Mesodermal cell (in vitro differentiated cells): ENCODE measurements at regions not wholly inside any gene's neighbourhood (a gene's known extent, or its start where the extent isn't known, plus 50 kb on each side); places are given as distances from the start of the nearest gene placed in this dataset.

ENCODE experiments used
- H3K27ac ChIP-seq: 2 replicates; pipeline ENCODE4 v1.7.0; 2013; ENCODE audit warnings: mild to moderate bottlenecking, low read depth, low read length, moderate library complexity; ENCODE audit not compliant: severe bottlenecking
- H3K36me3 ChIP-seq: 2 replicates; pipeline ENCODE4 v1.7.1; 2013; ENCODE audit warnings: mild to moderate bottlenecking, low read length, moderate library complexity; ENCODE audit not compliant: control insufficient read depth, insufficient read depth
- H3K4me1 ChIP-seq: one replicate; pipeline ENCODE4 v1.7.1; 2013; ENCODE audit warnings: mild to moderate bottlenecking, low read length; ENCODE audit not compliant: insufficient read depth, control insufficient read depth, poor library complexity, severe bottlenecking
- H3K4me3 ChIP-seq: 2 replicates; pipeline ENCODE4 v1.7.0; 2013; ENCODE audit warnings: low read length, control low read depth, mild to moderate bottlenecking; ENCODE audit not compliant: insufficient read depth, poor library complexity, severe bottlenecking; ENCODE audit errors: extremely low read depth
- H3K9me3 ChIP-seq: 2 replicates; pipeline ENCODE4 v1.7.1; 2013; ENCODE audit warnings: mild to moderate bottlenecking, low read length, moderate library complexity; ENCODE audit not compliant: control insufficient read depth
- WGBS, 2 experiments: methylation state at CpG; one replicate each; pipeline ENCODE4 v1.1.5; 2013; ENCODE audit warnings: missing lambda C conversion rate in 2 of 2; ENCODE audit not compliant: insufficient coverage in 2 of 2; 5-methylcytosine and 5-hydroxymethylcytosine counted together

DNA sequence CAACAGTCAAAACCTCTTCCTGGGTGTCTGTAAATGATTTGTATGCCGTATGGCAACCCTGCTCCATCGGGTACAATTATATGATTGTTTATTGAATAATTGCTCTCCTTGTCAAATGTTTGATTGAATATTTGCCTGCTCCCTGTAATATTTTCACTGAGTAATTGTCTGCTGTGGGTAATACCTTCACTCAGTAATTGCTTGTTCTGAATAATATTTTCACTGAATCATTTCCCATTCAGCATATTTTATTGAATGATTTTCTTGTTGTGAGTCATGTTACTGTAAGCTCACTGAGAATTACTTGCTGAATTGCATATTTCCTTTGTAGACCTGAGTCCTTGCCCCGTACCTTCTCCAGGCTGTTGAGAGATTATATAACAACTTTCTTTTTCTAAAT is 535.2 kb downstream of the METTL4 start:
- Histone ChIP-seq H3K9me3 (peaks cover 3% of the 10 kb centered on the region), H3K4me3 (no peak overlapping the region), H3K4me1 (no peaks in the 10 kb centered on the region), H3K36me3 (no peaks in the 10 kb centered on the region), H3K27ac (no peak overlapping the region)
- WGBS, 2 experiments = 100% methylated on average over 2 of the region's 3 CpGs; no CpG with 5 or more reads in 1 of the 2 experiments

DNA sequence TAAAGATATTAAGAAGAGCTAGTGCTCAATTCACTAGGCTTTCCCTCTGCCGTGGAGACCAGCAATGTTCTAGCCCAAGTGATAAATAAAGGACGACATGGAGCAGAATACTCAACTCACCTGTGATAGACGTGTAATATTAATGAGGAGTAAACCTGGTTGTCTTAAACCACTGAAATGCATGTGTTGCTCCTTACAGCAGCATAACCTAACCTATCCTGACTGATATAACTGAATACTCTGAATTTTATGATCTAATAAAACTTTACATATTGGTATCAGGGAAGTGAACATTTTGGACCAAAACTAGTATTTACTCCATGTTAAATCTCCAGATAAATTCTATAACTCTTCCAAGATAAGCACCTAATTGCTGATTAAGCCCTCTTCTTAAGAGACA is 531.0 kb downstream of the METTL4 start:
- Histone ChIP-seq H3K9me3 (peaks cover 3% of the 10 kb centered on the region), H3K4me3 (no peak overlapping the region), H3K4me1 (no peaks in the 10 kb centered on the region), H3K36me3 (no peaks in the 10 kb centered on the region), H3K27ac (no peak overlapping the region)
- no CpG with 5 or more reads among the region's 3 CpGs for WGBS, 2 experiments

DNA sequence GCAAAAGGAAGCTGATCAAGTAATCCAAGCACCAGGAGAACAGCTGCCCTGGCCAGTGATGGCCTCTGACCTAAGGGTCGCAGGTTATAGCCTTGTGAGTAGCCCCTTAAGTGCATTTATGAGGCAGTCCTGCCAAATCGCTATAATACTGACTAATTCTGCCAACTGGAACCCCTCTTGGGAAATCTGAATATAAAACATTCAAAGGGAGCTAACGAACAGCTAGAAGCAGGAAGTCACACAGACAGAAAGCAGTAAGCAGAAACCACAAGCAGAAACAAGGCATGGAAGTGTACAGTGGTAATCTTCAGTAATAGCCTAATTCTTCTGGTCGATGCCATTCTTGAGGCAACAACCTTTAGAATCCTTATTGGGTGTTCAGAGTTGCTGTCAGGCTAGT is 521.3 kb downstream of the METTL4 start:
- Histone ChIP-seq H3K9me3 (no peaks in the 10 kb centered on the region), H3K4me1 (no peaks in the 10 kb centered on the region)
- 79 to 81% methylated on average over 3 to 4 of the region's 4 CpGs for WGBS, 2 experiments

DNA sequence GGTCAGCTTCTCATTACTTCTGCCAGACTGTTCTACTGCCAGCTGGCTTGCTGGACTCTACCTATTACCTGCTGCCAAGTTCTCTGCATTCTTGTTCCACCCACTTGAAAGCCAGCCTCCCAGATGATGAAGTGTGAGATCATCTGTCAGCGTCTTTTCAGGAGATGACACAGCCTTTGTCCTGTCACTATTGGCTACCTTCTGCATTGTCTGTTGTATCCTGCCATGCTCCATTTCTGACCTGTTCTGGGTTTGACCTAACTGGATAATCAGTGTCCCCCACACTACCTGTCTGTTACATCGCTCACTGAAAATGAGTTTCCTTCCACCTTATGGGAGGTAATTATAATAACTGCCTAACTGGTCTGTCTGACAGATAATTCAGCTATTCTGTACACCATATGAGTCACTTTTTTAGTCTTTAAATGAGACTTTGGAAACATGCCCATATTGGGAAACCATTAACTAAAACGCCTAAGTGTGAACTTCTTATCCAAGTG is 520.6 kb downstream of the METTL4 start:
- Histone ChIP-seq H3K4me3 (no peak overlapping the region), H3K9me3 (no peaks in the 10 kb centered on the region), H3K36me3 (no peaks in the 10 kb centered on the region), H3K27ac (no peak overlapping the region), H3K4me1 (no peaks in the 10 kb centered on the region)
- WGBS, 2 experiments = 92 to 100% methylated on average over 2 of the region's 3 CpGs

More for the DNA sequence above, 521.3 kb downstream of the METTL4 start:
- H3K36me3 ChIP-seq = no peaks in the 10 kb centered on the region
- H3K4me3 ChIP-seq = no peak overlapping the region
- no peak overlapping the region for H3K27ac ChIP-seq

DNA sequence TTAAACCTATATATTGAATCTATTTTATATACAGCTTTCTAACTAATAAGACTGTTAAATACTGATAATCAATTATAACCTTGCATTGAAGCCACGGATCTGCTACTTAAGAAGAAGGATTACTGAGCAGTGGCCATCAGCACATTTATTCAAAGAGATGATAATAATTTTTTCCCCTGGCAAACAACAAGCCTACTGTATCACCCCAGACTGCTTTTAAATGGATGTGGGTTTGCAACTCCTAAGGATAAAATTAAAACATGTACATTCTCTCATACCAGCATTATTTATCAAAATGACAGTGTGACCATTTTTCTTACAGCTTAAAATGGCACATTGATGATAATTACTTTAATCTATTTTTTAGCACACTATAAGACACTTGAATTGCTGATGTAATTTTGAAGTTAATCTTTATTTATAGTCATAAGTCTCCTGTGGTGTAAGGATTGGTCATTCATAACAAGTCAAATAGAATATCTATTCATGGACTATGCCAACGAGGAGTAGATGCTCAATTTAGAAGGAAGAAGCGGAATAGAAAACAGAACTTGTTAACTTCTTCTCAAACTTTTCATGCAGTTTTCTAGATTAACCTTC is 517.7 kb downstream of the METTL4 start:
- H3K36me3 ChIP-seq = no peaks in the 10 kb centered on the region
- H3K4me3 ChIP-seq = no peak overlapping the region
- no peak overlapping the region for H3K27ac ChIP-seq
- H3K9me3 ChIP-seq = no peaks in the 10 kb centered on the region
- 92% methylated on average over 2 of the region's 3 CpGs; no CpG with 5 or more reads in 1 of the 2 experiments for WGBS, 2 experiments
- no peaks in the 10 kb centered on the region for H3K4me1 ChIP-seq

DNA sequence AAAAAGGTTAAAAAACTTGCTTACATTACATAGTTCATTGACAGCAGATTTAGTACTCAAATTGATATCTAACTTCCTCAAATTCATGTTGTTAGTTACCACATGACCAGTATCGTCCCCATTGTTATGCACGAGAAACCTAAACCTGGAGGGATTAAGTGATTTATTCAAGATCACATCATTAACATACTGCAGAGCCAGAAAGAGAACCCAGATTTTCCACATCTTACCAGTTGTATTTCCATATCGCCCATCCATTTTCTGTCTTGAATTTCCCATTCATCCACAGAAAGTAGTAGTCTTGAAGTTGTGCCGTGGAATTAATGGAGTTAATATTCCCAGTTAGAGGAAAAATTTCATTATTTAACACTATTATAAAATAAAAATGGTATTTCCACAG is 512.0 kb downstream of the METTL4 start:
- Histone ChIP-seq H3K4me1 (no peaks in the 10 kb centered on the region), H3K9me3 (no peaks in the 10 kb centered on the region), H3K27ac (no peak overlapping the region), H3K4me3 (no peak overlapping the region), H3K36me3 (no peaks in the 10 kb centered on the region)
- WGBS, 2 experiments = 80 to 100% methylated on average over 1 of the region's 4 CpGs

DNA sequence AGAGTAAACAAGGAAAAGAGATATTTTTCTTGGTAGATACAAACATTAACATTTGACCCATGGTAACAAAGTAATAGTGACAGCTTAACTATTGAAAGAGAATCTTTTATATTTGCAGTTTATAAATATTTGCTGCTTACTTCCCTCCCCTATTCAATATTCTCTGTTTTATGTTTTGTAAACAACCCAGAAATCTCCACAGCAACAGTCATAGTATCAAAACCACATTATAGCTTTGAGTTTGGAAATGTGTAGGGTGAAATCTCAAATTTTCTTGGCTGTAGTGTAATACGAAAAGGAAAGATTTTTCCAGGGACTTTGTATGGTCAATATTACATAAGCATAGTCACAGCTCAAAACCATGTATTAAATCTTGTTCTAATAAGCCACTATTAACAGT is 511.2 kb downstream of the METTL4 start:
- no CpG with 5 or more reads among the region's 1 CpG for WGBS, 2 experiments
- Histone ChIP-seq H3K27ac (no peak overlapping the region), H3K4me3 (no peak overlapping the region), H3K4me1 (no peaks in the 10 kb centered on the region), H3K9me3 (no peaks in the 10 kb centered on the region), H3K36me3 (no peaks in the 10 kb centered on the region)

DNA sequence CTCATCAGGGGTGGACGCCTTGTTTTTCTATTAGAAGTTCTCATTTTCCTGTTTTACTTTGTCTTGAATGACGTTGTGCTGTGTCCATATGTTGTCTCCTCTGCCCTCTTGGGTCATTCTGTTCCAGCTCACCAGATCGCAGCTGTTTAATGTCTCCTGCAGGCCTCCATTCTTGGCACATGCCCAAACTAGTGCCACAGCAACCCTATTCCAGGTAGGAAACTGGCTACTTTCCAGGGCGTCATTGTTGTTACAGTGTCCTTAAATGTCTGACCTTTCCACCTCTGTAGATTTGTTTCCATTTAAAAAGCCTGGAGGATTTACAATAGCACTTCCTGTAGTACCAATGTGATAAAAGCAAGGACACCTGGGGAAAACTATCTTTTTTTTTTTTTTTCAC is 500.7 kb downstream of the METTL4 start:
- H3K4me3 ChIP-seq = no peak overlapping the region
- 88% methylated on average over 3 to 4 of the region's 4 CpGs for WGBS, 2 experiments
- no peaks in the 10 kb centered on the region for H3K36me3 ChIP-seq
- no peak overlapping the region for H3K27ac ChIP-seq
- no peaks in the 10 kb centered on the region for H3K9me3 ChIP-seq
- H3K4me1 ChIP-seq = no peaks in the 10 kb centered on the region

DNA sequence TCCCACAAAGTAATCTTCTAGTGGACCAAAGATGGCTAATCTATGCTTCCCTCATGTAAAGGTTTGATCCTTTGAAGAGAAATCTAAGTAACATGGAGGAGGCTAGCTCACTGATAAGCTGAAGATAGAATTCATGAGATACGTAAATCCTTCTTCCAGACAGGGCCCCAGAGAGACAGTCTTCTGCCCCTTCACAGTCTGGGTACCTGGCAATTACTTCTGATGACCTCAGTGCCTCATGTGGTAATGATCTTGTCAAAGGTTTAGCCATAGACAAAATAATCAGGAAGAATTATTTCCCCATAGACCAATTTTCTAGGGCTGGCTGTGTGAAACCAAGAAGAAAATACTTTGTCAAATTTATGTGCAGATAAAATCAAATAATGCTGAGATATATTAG is 495.8 kb downstream of the METTL4 start:
- no peaks in the 10 kb centered on the region for H3K4me1 ChIP-seq
- H3K27ac ChIP-seq = no peak overlapping the region
- no peaks in the 10 kb centered on the region for H3K36me3 ChIP-seq
- H3K4me3 ChIP-seq = no peak overlapping the region
- no peaks in the 10 kb centered on the region for H3K9me3 ChIP-seq
- no CpG with 5 or more reads among the region's 1 CpG for WGBS, 2 experiments

DNA sequence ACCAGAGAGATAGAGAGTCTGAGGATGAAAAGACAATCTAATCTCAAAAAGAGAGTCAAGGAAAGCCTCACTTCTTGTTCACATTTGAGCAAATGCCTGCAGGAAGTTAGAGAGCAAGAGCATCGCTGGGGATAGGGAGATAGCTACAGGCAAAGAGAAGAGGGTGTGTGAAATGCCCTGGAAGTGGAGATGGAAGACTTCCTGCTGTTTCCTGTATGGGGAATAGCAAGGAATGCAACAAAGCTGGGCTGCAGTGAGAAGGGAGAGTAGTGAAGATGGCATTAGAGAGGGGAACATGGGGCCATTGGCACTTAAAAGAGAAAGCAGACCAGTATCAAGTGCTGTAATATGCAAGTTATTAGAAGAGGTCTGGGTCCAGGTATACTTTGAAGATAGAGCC is 488.6 kb downstream of the METTL4 start:
- no peak overlapping the region for H3K27ac ChIP-seq
- WGBS, 2 experiments = 40 to 57% methylated on average over 1 of the region's 1 CpG
- H3K36me3 ChIP-seq = no peaks in the 10 kb centered on the region
- no peaks in the 10 kb centered on the region for H3K9me3 ChIP-seq
- H3K4me3 ChIP-seq = no peak overlapping the region
- no peaks in the 10 kb centered on the region for H3K4me1 ChIP-seq

DNA sequence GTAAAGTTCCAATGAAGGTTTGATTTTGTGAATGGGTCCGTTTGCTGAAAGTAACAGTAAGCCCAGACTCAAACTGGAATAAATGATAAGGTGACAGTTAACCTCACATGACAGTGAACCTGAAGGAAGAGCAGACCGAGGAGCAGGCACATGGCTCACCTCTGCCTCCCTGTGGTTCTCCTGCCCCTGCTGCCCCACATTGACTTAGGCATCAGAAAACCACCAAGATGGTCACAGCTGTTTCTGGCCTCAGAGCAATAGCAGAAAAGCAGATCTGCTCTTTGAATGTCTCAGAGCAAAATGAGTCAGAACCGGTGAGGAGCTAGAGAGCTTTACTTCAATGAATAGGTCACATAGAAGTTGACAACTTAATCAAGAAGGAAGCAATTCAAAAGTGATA is 487.6 kb downstream of the METTL4 start:
- Histone ChIP-seq H3K36me3 (no peaks in the 10 kb centered on the region), H3K9me3 (no peaks in the 10 kb centered on the region), H3K4me3 (no peak overlapping the region), H3K4me1 (no peaks in the 10 kb centered on the region), H3K27ac (no peak overlapping the region)
- 50% methylated on average over 2 to 3 of the region's 3 CpGs for WGBS, 2 experiments
